Endothelial cell of umbilical vein (primary cell): ENCODE measurements at regions not wholly inside any gene's neighbourhood (a gene's known extent, or its start where the extent isn't known, plus 50 kb on each side); places are given as distances from the start of the nearest gene placed in this dataset.

Experiments
- EZH2 ChIP-seq: IDR thresholded peaks from 2 replicates; pipeline ENCODE4 v1.6.1; 2012; ENCODE audit warnings: borderline replicate concordance, low read depth, mild to moderate bottlenecking, moderate library complexity, low read length, inconsistent platforms; ENCODE audit not compliant: severe bottlenecking
- FOS ChIP-seq: IDR thresholded peaks from 2 replicates; pipeline ENCODE4 v1.6.1; 2011; ENCODE audit warnings: mild to moderate bottlenecking, low read length, moderate library complexity, borderline replicate concordance; ENCODE audit not compliant: insufficient read depth
- JUN ChIP-seq: IDR thresholded peaks from 2 replicates; pipeline ENCODE4 v1.6.1; 2011; ENCODE audit warnings: borderline replicate concordance, low read depth; ENCODE audit not compliant: insufficient read length, insufficient read depth
- MAX ChIP-seq: IDR thresholded peaks from 2 replicates; pipeline ENCODE4 v1.6.1; 2011; ENCODE audit not compliant: insufficient read depth, insufficient read length
- MYC ChIP-seq: IDR thresholded peaks from one replicate; pipeline ENCODE4 v1.6.1; 2011; ENCODE audit warnings: mild to moderate bottlenecking, low read depth, low read length
- POLR2A ChIP-seq: IDR thresholded peaks from 2 replicates; pipeline ENCODE4 v1.6.1; 2012; ENCODE audit warnings: low read depth, mild to moderate bottlenecking, control low read depth, low read length
- POLR2AphosphoS5 ChIP-seq: IDR thresholded peaks from 2 replicates; pipeline ENCODE4 v1.6.1; 2012; ENCODE audit warnings: low read depth, mild to moderate bottlenecking, control low read depth, low read length, moderate library complexity; ENCODE audit not compliant: insufficient read depth
- TF ChIP-seq, protein P1 (sequence below), 2 donors: IDR thresholded peaks; 1 replicate in 1 of 2; 2 replicates in 1 of 2; pipeline ENCODE4 v1.5.1; 2011; ENCODE audit warnings: low read length in 2 of 2, mild to moderate bottlenecking in 2 of 2, moderate library complexity in 2 of 2, control low read depth in 1 of 2, inconsistent platforms in 1 of 2, low read depth in 1 of 2; ENCODE audit not compliant: insufficient read depth in 1 of 2; ENCODE audit errors: extremely low read depth in 1 of 2

- TF ChIP-seq POLR2AphosphoS5 (no peak), POLR2A (no peak), EZH2 (no peak), MAX (no peak), FOS (no peak), JUN (no peak), MYC (no peak)
- TF ChIP-seq, protein P1, sequence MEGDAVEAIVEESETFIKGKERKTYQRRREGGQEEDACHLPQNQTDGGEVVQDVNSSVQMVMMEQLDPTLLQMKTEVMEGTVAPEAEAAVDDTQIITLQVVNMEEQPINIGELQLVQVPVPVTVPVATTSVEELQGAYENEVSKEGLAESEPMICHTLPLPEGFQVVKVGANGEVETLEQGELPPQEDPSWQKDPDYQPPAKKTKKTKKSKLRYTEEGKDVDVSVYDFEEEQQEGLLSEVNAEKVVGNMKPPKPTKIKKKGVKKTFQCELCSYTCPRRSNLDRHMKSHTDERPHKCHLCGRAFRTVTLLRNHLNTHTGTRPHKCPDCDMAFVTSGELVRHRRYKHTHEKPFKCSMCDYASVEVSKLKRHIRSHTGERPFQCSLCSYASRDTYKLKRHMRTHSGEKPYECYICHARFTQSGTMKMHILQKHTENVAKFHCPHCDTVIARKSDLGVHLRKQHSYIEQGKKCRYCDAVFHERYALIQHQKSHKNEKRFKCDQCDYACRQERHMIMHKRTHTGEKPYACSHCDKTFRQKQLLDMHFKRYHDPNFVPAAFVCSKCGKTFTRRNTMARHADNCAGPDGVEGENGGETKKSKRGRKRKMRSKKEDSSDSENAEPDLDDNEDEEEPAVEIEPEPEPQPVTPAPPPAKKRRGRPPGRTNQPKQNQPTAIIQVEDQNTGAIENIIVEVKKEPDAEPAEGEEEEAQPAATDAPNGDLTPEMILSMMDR (IDR thresholded peaks at IDR 0.05; ENCODE audit: extremely low read depth in 1 of 2, insufficient read depth in 1 of 2, low read depth in 1 of 2, low read length in 2 of 2) = no peak
These were observed 434.2 kb downstream of the BCKDHB start for GRCh38 chr6:80540700-80541099.
